Common myeloid progenitor, CD34-positive (primary cell): ENCODE measurements at regions not wholly inside any gene's neighbourhood (a gene's known extent, or its start where the extent isn't known, plus 50 kb on each side); places are given as distances from the start of the nearest gene placed in this dataset.

Source experiments
- CTCF ChIA-PET: fragments of 350-600 bp; sonication (Branson Sonifier 250); formaldehyde crosslinking; loops from one replicate; lab custom pipeline; 2021; ENCODE audit warnings: antibody characterized with exemption; lab: Charles Lee
- POLR2A ChIA-PET: fragments of 350-600 bp; sonication (Branson Sonifier 250); formaldehyde crosslinking; loops from one replicate; lab custom pipeline; 2021; ENCODE audit warnings: antibody characterized with exemption; lab: Charles Lee
- DNase-seq, 3 donors: peaks; one replicate each; pipeline versions ENCODE4 v3.0.0 to v3.0.0-alpha.2; 2013
- H3K27ac ChIP-seq, 2 experiments: 1 replicate in 1 of 2; 2 replicates in 1 of 2; pipeline ENCODE4 v1.7.0; 2013; ENCODE audit warnings: inconsistent platforms in 2 of 2, low read length in 2 of 2, mild to moderate bottlenecking in 2 of 2, low read depth in 1 of 2, moderate library complexity in 1 of 2; ENCODE audit not compliant: severe bottlenecking in 2 of 2, insufficient read depth in 1 of 2, poor library complexity in 1 of 2
- H3K27me3 ChIP-seq, 5 experiments: replicated peaks in 2 of 5; 1 replicate in 3 of 5; 2 replicates in 2 of 5; pipeline versions ENCODE4 v1.6.1 to v1.7.0; 2013; ENCODE audit warnings: low read length in 4 of 5, mild to moderate bottlenecking in 2 of 5, moderate library complexity in 2 of 5, inconsistent platforms in 1 of 5; ENCODE audit not compliant: insufficient read depth in 5 of 5, control insufficient read depth in 4 of 5
- H3K36me3 ChIP-seq, 4 experiments: 1 replicate in 2 of 4; 2 replicates in 2 of 4; pipeline versions ENCODE4 v1.6.1 to v1.7.0; 2013; ENCODE audit warnings: low read length in 3 of 4, control low read depth in 1 of 4, mild to moderate bottlenecking in 1 of 4; ENCODE audit not compliant: control insufficient read depth in 4 of 4, insufficient read depth in 4 of 4
- H3K4me1 ChIP-seq, 4 experiments: 1 replicate in 3 of 4; 2 replicates in 1 of 4; pipeline versions ENCODE4 v1.6.1 to v1.7.1; 2013; ENCODE audit warnings: low read length in 3 of 4, mild to moderate bottlenecking in 3 of 4, control low read depth in 1 of 4, inconsistent platforms in 1 of 4, moderate library complexity in 1 of 4; ENCODE audit not compliant: control insufficient read depth in 4 of 4, insufficient read depth in 4 of 4; ENCODE audit errors: control extremely low read depth in 1 of 4
- H3K4me3 ChIP-seq, 7 experiments: 1 replicate in 4 of 7; 2 replicates in 3 of 7; pipeline versions ENCODE4 v1.5.1 to v1.7.0; 2013; ENCODE audit warnings: mild to moderate bottlenecking in 7 of 7, low read length in 6 of 7, moderate library complexity in 6 of 7, inconsistent platforms in 2 of 7, low read depth in 2 of 7, control low read depth in 1 of 7; ENCODE audit not compliant: insufficient read depth in 4 of 7, control insufficient read depth in 1 of 7; ENCODE audit errors: extremely low read depth in 1 of 7
- H3K9me3 ChIP-seq, 5 experiments: 1 replicate in 4 of 5; 2 replicates in 1 of 5; pipeline versions ENCODE4 v1.6.1 to v1.7.1; 2013; ENCODE audit warnings: low read length in 4 of 5, mild to moderate bottlenecking in 2 of 5, inconsistent platforms in 1 of 5, low read depth in 1 of 5, moderate library complexity in 1 of 5; ENCODE audit not compliant: control insufficient read depth in 4 of 5, insufficient read depth in 2 of 5; ENCODE audit errors: control extremely low read depth in 1 of 5
- WGBS: methylation state at CpG from one replicate; pipeline ENCODE4 v1.1.5; 2013; ENCODE audit not compliant: insufficient coverage; 5-methylcytosine and 5-hydroxymethylcytosine counted together

DNA sequence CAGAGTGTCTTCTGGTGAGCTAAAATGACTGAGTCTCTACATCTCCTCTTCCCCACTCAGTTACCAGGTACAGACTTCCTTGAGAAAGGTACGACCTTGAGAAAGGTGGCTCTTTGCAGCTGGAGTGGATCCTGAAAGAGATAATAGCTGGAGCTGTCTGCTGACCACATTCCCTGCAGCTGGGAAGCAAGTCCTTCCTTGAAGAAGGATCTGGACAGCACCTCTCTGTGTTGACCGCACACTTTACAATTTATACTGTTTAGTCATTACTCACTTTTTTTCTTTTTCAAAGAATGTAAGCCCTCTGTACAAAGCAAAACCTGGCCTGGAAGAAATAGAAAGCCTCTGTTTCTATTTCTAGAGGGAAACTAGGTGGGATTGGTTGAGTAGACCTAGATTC, 148.8 kb downstream of the MACIR start:
- no peak for DNase-seq
- 100% methylated on average over 1 of the region's 2 CpGs for WGBS
- ChIA-PET CTCF (interaction anchor here (1.6 kb wide), 1 partner anchor 21 kb away, joined by 4 read pairs; no protein-coding TSS in a partner anchor), POLR2A (no interaction called here)
- no peaks in the 10 kb centered on the region for H3K9me3 ChIP-seq
- no peaks in the 10 kb centered on the region for H3K36me3 ChIP-seq
- no peak overlapping the region for H3K27ac ChIP-seq
- H3K4me1 ChIP-seq: no peaks in the 10 kb centered on the region
- H3K4me3 ChIP-seq: no peak overlapping the region
- peaks cover 0 to 3% (median 0%) of the 10 kb centered on the region in 5 experiments for H3K27me3 ChIP-seq

DNA sequence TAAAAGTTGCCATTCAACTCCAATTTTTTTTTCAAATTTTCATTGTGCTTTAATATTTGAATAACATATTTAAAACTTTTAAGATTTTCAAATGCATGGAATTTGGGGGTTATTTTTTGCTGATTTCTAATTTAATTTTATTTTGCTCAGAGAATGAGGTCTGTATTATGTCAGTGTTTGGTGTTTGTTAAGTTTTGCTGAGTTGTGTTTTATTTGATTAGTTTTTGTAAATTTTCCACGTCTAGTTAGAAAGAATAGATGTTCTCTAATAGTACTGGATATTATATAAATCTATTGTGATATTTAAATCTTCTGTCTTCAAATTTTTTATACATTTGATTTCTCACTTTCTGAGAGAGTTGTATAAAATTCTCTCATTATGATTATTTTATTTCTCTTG, 145.9 kb downstream of the MACIR start:
- CTCF ChIA-PET: no interaction called here
- no CpG with 5 or more reads among the region's 1 CpG for WGBS
- no peak overlapping the region for H3K4me3 ChIP-seq
- peaks cover 0 to 3% (median 0%) of the 10 kb centered on the region in 5 experiments for H3K27me3 ChIP-seq
- no peak for DNase-seq
- no peaks in the 10 kb centered on the region for H3K9me3 ChIP-seq
- H3K4me1 ChIP-seq: no peaks in the 10 kb centered on the region
- H3K36me3 ChIP-seq: no peaks in the 10 kb centered on the region
- no peak overlapping the region for H3K27ac ChIP-seq
- POLR2A ChIA-PET: interaction anchor here (0.7 kb wide), 2 partner anchors 11 to 68 kb away, joined by 4 to 5 read pairs; no protein-coding TSS in a partner anchor

DNA sequence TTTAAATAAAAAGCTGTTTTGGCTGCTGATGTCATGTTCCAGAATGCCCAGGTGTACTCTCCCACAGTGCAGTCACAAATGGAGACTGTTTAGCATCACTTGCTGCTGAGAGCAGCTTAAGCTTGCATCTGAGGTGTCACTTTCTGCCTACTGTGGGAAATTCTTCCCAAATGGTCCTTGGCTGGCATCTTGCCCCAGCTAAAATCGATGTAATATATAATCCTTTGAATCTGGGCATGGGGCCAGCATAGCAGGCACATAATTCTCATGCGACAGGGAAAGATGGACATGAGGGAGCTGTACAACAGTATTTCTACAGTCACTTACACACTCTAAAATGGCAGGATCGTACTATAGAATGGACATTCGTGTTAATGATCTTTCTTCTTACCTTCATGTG, 144.3 kb downstream of the MACIR start:
- 79% methylated on average over 3 of the region's 4 CpGs for WGBS
- no peaks in the 10 kb centered on the region for H3K36me3 ChIP-seq
- H3K27me3 ChIP-seq: peaks cover 0 to 3% (median 0%) of the 10 kb centered on the region in 5 experiments
- no peaks in the 10 kb centered on the region for H3K9me3 ChIP-seq
- H3K27ac ChIP-seq: no peak overlapping the region
- ChIA-PET CTCF (interaction anchor here (1.2 kb wide), 1 partner anchor 9 kb away, joined by 3 read pairs; no protein-coding TSS in a partner anchor), POLR2A (no interaction called here)
- no peak for DNase-seq
- no peaks in the 10 kb centered on the region for H3K4me1 ChIP-seq
- no peak overlapping the region for H3K4me3 ChIP-seq

DNA sequence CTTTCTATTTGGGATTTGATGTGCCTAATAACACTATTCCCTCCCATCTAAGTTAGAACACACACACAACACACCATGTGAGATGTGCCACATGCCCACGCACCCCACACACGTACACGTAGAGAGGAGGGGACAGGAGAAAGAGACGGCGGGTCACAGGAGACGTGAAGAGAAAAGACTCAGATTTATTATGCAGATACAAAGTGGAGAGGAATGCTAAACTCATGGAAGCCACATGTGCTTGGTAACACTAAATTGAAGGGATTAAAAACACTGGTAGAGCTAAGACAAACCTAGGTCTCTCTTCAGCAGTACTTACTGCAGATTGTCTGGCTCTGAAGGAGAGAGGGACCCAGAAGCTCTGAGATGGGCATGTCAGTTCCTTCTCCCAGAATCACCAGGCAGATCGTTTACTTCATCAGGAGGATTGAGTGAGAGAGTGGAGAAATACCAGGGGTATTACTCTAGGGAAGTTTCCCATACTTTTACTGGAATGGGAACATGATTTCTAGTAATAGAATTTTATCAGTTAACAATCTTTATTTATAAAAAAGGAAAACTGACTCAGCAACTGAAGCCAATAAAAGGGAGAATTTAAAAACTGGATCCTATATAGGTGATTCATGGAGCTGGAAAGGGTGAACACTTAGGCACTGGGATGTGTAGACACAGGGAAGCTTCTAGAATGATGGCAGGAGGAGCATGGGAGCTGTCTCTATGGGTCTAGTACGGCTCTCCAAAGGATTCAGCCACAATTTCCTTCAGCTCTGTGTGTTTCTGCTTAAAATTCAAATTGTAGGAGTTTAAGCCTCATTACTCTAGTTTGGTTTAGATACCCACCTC, 139.4 kb downstream of the MACIR start:
- H3K27me3 ChIP-seq: peaks cover 0 to 2% (median 0%) of the 10 kb centered on the region in 5 experiments
- H3K36me3 ChIP-seq: no peaks in the 10 kb centered on the region
- peak overlapping the region in 1 of 7 experiments; percentile 10 for H3K4me3 ChIP-seq
- WGBS: 100% methylated on average over 6 of the region's 8 CpGs
- H3K9me3 ChIP-seq: no peaks in the 10 kb centered on the region
- POLR2A ChIA-PET: no interaction called here
- no peak overlapping the region for H3K27ac ChIP-seq
- CTCF ChIA-PET: no interaction called here
- DNase-seq: no peak
- peaks cover 0 to 13% (median 2%) of the 10 kb centered on the region in 4 experiments for H3K4me1 ChIP-seq

DNA sequence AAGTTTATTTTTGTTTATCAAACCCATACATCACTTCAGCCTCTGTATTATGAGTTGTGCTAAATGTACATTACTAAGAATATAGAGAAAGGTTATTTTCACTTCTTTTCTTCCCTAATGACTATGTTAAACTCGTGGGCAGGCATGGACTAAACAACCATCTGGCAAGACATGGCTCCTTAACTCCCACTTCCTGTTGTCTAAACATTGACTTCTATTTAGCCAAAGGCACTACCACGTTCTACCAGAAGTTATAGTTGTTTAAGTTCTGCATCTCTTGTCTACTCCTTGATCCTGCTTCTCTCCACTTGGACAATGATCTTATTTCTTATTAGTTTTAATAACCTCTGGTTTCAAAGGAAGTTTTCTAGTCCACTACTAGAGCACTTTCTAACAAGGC, 136.1 kb downstream of the MACIR start:
- no CpG with 5 or more reads among the region's 2 CpGs for WGBS
- no peaks in the 10 kb centered on the region for H3K36me3 ChIP-seq
- CTCF ChIA-PET: no interaction called here
- POLR2A ChIA-PET: no interaction called here
- no peak overlapping the region for H3K4me3 ChIP-seq
- no peak for DNase-seq
- no peak overlapping the region for H3K27ac ChIP-seq
- H3K9me3 ChIP-seq: no peaks in the 10 kb centered on the region
- peaks cover 0 to 18% (median 4%) of the 10 kb centered on the region in 4 experiments for H3K4me1 ChIP-seq
- no peaks in the 10 kb centered on the region for H3K27me3 ChIP-seq

DNA sequence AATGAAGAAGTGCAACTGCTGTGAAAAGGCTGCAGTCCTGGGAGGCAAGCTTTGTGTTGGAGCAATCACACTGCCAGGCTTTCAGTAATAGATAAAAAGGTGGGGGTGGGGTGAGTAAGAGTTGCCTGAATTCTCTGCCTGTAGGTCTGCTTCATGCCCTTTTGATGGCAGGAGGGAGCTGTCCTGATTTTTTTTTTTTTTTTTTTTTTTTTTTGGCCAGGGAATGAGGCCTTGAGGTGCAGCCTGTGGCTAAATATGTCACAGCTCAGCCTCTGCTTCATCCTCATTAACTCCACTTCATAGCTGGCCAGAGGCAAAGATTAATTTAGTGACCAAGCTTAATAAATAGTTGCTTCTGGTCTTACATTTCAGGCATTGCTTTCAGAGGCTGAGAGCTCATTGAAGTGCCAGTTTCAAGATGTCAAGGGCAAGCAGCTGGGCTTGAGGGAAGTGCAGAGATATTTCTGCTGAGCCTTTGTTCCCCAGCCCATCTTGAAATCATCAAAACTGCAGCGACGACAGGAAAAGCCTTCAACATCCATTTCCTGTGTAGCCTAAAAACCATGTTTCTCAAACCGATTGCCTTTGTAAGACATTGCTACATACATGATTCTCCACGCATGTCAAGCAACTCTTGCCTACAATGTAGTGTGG, 134.7 kb downstream of the MACIR start:
- Histone ChIP-seq H3K36me3 (no peaks in the 10 kb centered on the region), H3K27ac (no peak overlapping the region), H3K4me3 (no peak overlapping the region), H3K4me1 (peaks cover 0 to 18% (median 4%) of the 10 kb centered on the region in 4 experiments), H3K9me3 (no peaks in the 10 kb centered on the region), H3K27me3 (no peaks in the 10 kb centered on the region)
- ChIA-PET CTCF (interaction anchor here (0.6 to 1.0 kb wide), 2 partner anchors 9 to 135 kb away, joined by 3 read pairs; partner anchors contain the start of gene MACIR), POLR2A (no interaction called here)
- peak in 2 of 3 donors; percentile 60 to 71 for DNase-seq
- 0% methylated on average over 2 of the region's 4 CpGs for WGBS

DNA sequence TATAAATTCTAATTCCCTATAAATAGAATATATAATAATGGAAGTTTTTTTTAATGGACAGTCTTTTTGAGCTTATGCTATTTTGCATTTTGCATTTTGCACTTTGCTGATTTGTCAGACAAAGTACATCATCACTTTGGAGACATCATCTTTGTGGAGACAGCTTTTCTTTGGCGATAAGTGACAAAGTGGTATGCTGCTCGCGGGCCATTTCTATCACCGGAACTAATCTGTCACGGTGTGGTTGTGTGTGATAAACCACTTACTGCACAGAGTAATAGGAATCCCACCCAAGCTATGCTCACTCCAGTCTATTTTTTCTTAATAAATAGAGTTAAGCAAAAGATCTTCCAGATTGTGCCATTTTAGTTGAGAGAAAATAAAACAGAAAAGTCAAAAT, 133.1 kb downstream of the MACIR start:
- ChIA-PET POLR2A (no interaction called here), CTCF (interaction anchor here (0.8 to 1.5 kb wide), 2 partner anchors 13 to 83 kb away, joined by 3 read pairs; no protein-coding TSS in a partner anchor)
- no peaks in the 10 kb centered on the region for H3K27me3 ChIP-seq
- DNase-seq: peak; percentile 16 to 66 (median 35)
- no peaks in the 10 kb centered on the region for H3K9me3 ChIP-seq
- peaks cover 0 to 18% (median 4%) of the 10 kb centered on the region in 4 experiments for H3K4me1 ChIP-seq
- H3K4me3 ChIP-seq: no peak overlapping the region
- WGBS: no CpG with 5 or more reads among the region's 5 CpGs
- H3K27ac ChIP-seq: no peak overlapping the region
- H3K36me3 ChIP-seq: no peaks in the 10 kb centered on the region
